Keratinocyte (primary cell): ENCODE measurements at regions not wholly inside any gene's neighbourhood (a gene's known extent, or its start where the extent isn't known, plus 50 kb on each side); places are given as distances from the start of the nearest gene placed in this dataset.

ENCODE experiments used
- EZH2 ChIP-seq: IDR thresholded peaks from one replicate; pipeline ENCODE4 v1.6.1; 2012; ENCODE audit warnings: inconsistent platforms, mild to moderate bottlenecking, low read length, moderate library complexity
- TF ChIP-seq, protein P1 (sequence below), 3 experiments: IDR thresholded peaks in 1 of 3; conservative IDR thresholded peaks in 1 of 3; optimal IDR thresholded peaks in 1 of 3; 2 replicates in 2 of 3; 3 replicates in 1 of 3; pipeline versions ENCODE3 to v1.5.1; 2011; ENCODE audit warnings: low read length in 3 of 3, mild to moderate bottlenecking in 3 of 3, moderate library complexity in 2 of 3, control low read depth in 1 of 3, inconsistent platforms in 1 of 3; ENCODE audit not compliant: insufficient read depth in 2 of 3; ENCODE audit errors: extremely low read depth in 1 of 3

DNA sequence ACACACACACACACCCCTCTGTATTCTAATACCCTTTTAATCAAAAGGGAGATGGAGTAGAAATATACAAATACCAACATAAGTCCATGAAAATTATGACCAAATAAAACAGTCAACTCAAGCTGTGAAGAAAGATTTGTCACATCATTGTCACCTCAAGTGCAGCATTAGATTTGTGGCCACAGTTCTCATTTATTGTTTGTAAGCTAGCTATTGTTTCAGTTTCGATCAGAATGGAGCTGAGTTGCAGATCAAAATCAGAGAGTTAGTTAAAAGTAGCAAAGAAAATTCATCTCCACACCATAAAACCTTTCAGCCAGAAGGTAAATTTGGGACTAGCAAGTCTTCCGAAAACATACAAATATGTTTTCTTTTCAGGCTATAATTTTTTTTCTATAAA, 267.7 kb upstream of the LMCD1 start:
- TF ChIP-seq, protein P1, sequence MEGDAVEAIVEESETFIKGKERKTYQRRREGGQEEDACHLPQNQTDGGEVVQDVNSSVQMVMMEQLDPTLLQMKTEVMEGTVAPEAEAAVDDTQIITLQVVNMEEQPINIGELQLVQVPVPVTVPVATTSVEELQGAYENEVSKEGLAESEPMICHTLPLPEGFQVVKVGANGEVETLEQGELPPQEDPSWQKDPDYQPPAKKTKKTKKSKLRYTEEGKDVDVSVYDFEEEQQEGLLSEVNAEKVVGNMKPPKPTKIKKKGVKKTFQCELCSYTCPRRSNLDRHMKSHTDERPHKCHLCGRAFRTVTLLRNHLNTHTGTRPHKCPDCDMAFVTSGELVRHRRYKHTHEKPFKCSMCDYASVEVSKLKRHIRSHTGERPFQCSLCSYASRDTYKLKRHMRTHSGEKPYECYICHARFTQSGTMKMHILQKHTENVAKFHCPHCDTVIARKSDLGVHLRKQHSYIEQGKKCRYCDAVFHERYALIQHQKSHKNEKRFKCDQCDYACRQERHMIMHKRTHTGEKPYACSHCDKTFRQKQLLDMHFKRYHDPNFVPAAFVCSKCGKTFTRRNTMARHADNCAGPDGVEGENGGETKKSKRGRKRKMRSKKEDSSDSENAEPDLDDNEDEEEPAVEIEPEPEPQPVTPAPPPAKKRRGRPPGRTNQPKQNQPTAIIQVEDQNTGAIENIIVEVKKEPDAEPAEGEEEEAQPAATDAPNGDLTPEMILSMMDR (optimal IDR thresholded peaks at IDR 0.05 in 1 of 3, IDR thresholded peaks at IDR 0.05 in 1 of 3, conservative IDR thresholded peaks at IDR 0.05 in 1 of 3; ENCODE audit: extremely low read depth in 1 of 3, insufficient read depth in 2 of 3, low read length in 3 of 3), result no peak
- TF ChIP-seq EZH2, result no peak
